Left ventricle myocardium inferior (tissue), 1 donor: ENCODE measurements at regions not wholly inside any gene's neighbourhood (a gene's known extent, or its start where the extent isn't known, plus 50 kb on each side); places are given as distances from the start of the nearest gene placed in this dataset.

ENCODE experiments used
- DNase-seq: peaks from one replicate; pipeline ENCODE4 v3.0.0-alpha.2; 2020
- H3K27ac ChIP-seq: fragments of 200-600 bp; replicated peaks from 2 replicates; pipeline ENCODE4 v1.8.0; 2021
- H3K27me3 ChIP-seq: fragments of 200-600 bp; 2 replicates; pipeline ENCODE4 v1.8.0; 2021; ENCODE audit warnings: low read depth
- H3K36me3 ChIP-seq: fragments of 200-600 bp; 2 replicates; pipeline ENCODE4 v1.8.0; 2021
- H3K4me1 ChIP-seq: fragments of 200-600 bp; 2 replicates; pipeline ENCODE4 v1.8.0; 2021
- H3K4me3 ChIP-seq: fragments of 200-600 bp; 2 replicates; pipeline ENCODE4 v1.8.0; 2021; ENCODE audit warnings: mild to moderate bottlenecking, moderate library complexity
- H3K9me3 ChIP-seq: fragments of 200-600 bp; replicated peaks from 2 replicates; pipeline ENCODE4 v1.8.0; 2021
- CTCF ChIP-seq: fragments of 200-600 bp; IDR thresholded peaks from 2 replicates; pipeline ENCODE4 v1.8.0; 2021; ENCODE audit warnings: antibody characterized with exemption, mild to moderate bottlenecking, borderline replicate concordance
- intact Hi-C: fragments of 100-400 bp; cut with micrococcal nuclease; formaldehyde crosslinking; loops from one replicate; pipeline ENCODE4 v1.11.0; 2022
- donor health status: DM: no; HTN: yes; CAD: no; lungs with severe emphysema.

- Histone ChIP-seq H3K27me3 (peaks cover 68% of the 10 kb centered on the region), H3K36me3 (no peaks in the 10 kb centered on the region), H3K27ac (no peak overlapping the region), H3K4me1 (no peaks in the 10 kb centered on the region), H3K4me3 (no peak overlapping the region), H3K9me3 (no peaks in the 10 kb centered on the region)
- intact Hi-C loops, result no loop called here
- DNase-seq, result no peak
- no peak for TF ChIP-seq CTCF
Measured at GRCh38 chr7:155963356-155963755, 151.1 kb upstream of the SHH start.

- peaks cover 68% of the 10 kb centered on the region for H3K27me3 ChIP-seq
- no peak overlapping the region for H3K27ac ChIP-seq
- H3K9me3 ChIP-seq, result no peaks in the 10 kb centered on the region
- intact Hi-C loops, result no loop called here
- no peaks in the 10 kb centered on the region for H3K4me1 ChIP-seq
- H3K4me3 ChIP-seq, result no peak overlapping the region
- no peaks in the 10 kb centered on the region for H3K36me3 ChIP-seq
- no peak for TF ChIP-seq CTCF
- DNase-seq, result no peak
Measured at GRCh38 chr7:155962968-155963300, 150.7 kb upstream of the SHH start.

- Histone ChIP-seq H3K9me3 (no peaks in the 10 kb centered on the region), H3K36me3 (no peaks in the 10 kb centered on the region), H3K27me3 (peaks cover 64% of the 10 kb centered on the region), H3K4me1 (no peaks in the 10 kb centered on the region), H3K4me3 (no peak overlapping the region), H3K27ac (no peak overlapping the region)
- intact Hi-C loops, result no loop called here
- DNase-seq, result no peak
- TF ChIP-seq CTCF, result no peak
Measured at GRCh38 chr7:155962191-155962967, 150.1 kb upstream of the SHH start.

- Histone ChIP-seq H3K9me3 (no peaks in the 10 kb centered on the region), H3K27me3 (peaks cover 64% of the 10 kb centered on the region), H3K27ac (no peak overlapping the region), H3K36me3 (no peaks in the 10 kb centered on the region), H3K4me3 (no peak overlapping the region), H3K4me1 (no peaks in the 10 kb centered on the region)
- intact Hi-C loops, result no loop called here
- no peak for TF ChIP-seq CTCF
- no peak for DNase-seq
Measured at GRCh38 chr7:155961241-155962190, 149.3 kb upstream of the SHH start.

- intact Hi-C loops, result no loop called here
- no peaks in the 10 kb centered on the region for H3K4me1 ChIP-seq
- H3K27me3 ChIP-seq, result peaks cover 60% of the 10 kb centered on the region
- H3K9me3 ChIP-seq, result no peaks in the 10 kb centered on the region
- no peak overlapping the region for H3K27ac ChIP-seq
- H3K36me3 ChIP-seq, result no peaks in the 10 kb centered on the region
- no peak for TF ChIP-seq CTCF
- H3K4me3 ChIP-seq, result no peak overlapping the region
- DNase-seq, result no peak
Measured at GRCh38 chr7:155959894-155960293, 147.6 kb upstream of the SHH start.
